ENCODE measurements at regions not wholly inside any gene's neighbourhood (a gene's known extent, or its start where the extent isn't known, plus 50 kb on each side); places are given as distances from the start of the nearest gene placed in this dataset.

- H3K4me3 ChIP-seq, result no peak overlapping the region
- intact Hi-C loops (cut with DNase I; ENCODE audit: low total_unique reads), result no loop called here
- 86 to 100% methylated on average over 1 of the region's 1 CpG for WGBS, 2 donors (ENCODE audit: low coverage in 1 of 2)
- H3K27ac ChIP-seq, result no peak overlapping the region
- no peak for TF ChIP-seq POLR2A (IDR thresholded peaks at IDR 0.05)
- no peak for TF ChIP-seq CTCF (IDR thresholded peaks at IDR 0.05)
- no peak for TF ChIP-seq EP300 (IDR thresholded peaks at IDR 0.05; ENCODE audit: low read depth)
- no peak for TF ChIP-seq POLR2AphosphoS5 (IDR thresholded peaks at IDR 0.05)
- H3K4me1 ChIP-seq, result no peaks in the 10 kb centered on the region
- H3K36me3 ChIP-seq, result no peaks in the 10 kb centered on the region
- DNase-seq, result no peak
- H3K27me3 ChIP-seq, result no peaks in the 10 kb centered on the region
- in situ Hi-C loops (cut with MboI; ENCODE audit: low pct_ligation_motif_present in 1 of 4, low pct_unique_long_range_greater_than_20kb in 1 of 4, low sequenced_read_pairs in 3 of 4), result no loop called here
- no peaks in the 10 kb centered on the region for H3K9me3 ChIP-seq
Measured at GRCh38 chr7:24017519-24017918, 266.5 kb upstream of the NPY start.

DNA sequence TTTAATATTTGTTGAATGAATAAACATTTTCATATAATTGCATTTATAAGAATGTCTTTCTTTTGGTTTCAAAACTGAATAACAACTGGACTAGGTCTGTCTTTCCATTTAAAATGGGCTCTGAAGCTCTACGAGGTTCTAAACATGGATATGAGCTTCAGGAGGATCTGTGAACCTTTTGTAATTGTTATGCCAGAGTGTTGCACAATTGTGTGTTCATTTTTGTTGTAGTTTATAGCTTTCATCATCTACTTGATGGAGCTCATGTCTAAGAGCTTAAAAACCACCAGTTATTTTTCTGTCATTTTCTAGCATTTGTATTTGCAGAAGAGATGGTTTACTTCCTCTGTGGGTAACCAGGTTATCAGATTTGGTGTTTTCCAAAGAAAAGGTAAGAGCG lies 265.7 kb upstream of the NPY start:
- DNase-seq, result no peak
- Histone ChIP-seq H3K27ac (no peak overlapping the region), H3K4me1 (no peaks in the 10 kb centered on the region), H3K36me3 (no peaks in the 10 kb centered on the region), H3K27me3 (no peaks in the 10 kb centered on the region), H3K4me3 (no peak overlapping the region), H3K9me3 (no peaks in the 10 kb centered on the region)
- in situ Hi-C loops (cut with MboI; ENCODE audit: low pct_ligation_motif_present in 1 of 4, low pct_unique_long_range_greater_than_20kb in 1 of 4, low sequenced_read_pairs in 3 of 4), result no loop called here
- 61 to 64% methylated on average over 2 of the region's 2 CpGs for WGBS, 2 donors (ENCODE audit: low coverage in 1 of 2)
- no peak for TF ChIP-seq POLR2AphosphoS5 (IDR thresholded peaks at IDR 0.05)
- no peak for TF ChIP-seq EP300 (IDR thresholded peaks at IDR 0.05; ENCODE audit: low read depth)
- TF ChIP-seq CTCF (IDR thresholded peaks at IDR 0.05), result no peak
- no peak for TF ChIP-seq POLR2A (IDR thresholded peaks at IDR 0.05)
- intact Hi-C loops (cut with DNase I; ENCODE audit: low total_unique reads), result no loop called here

DNA sequence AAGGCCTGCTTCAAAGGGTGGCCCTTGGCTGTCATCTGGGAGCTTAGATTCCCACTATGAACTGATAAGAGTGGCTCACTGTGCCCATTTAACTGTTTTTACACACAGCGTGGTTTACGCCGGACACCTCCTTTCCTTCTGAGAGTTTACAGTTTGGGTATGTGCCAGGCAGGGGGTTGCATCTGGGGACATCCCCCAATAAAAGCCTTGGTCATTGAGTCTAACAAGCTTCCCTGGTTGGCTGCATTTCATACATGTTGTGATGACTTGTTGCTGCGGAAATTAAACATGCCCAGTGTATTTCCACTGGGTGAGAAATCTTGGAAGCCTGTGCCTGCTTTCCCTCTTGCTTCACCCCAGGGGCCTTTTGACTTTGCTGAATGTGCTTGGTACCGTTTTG lies 264.1 kb upstream of the NPY start:
- no peak for DNase-seq
- WGBS, 2 donors (ENCODE audit: low coverage in 1 of 2), result 62 to 90% methylated on average over 1 to 5 of the region's 5 CpGs
- no peaks in the 10 kb centered on the region for H3K27me3 ChIP-seq
- no peaks in the 10 kb centered on the region for H3K4me1 ChIP-seq
- TF ChIP-seq EP300 (IDR thresholded peaks at IDR 0.05; ENCODE audit: low read depth) (no peak), POLR2A (IDR thresholded peaks at IDR 0.05) (no peak), CTCF (IDR thresholded peaks at IDR 0.05) (no peak), POLR2AphosphoS5 (IDR thresholded peaks at IDR 0.05) (no peak)
- no peaks in the 10 kb centered on the region for H3K9me3 ChIP-seq
- H3K36me3 ChIP-seq, result no peaks in the 10 kb centered on the region
- intact Hi-C loops (cut with DNase I; ENCODE audit: low total_unique reads), result no loop called here
- H3K27ac ChIP-seq, result no peak overlapping the region
- in situ Hi-C loops (cut with MboI; ENCODE audit: low pct_ligation_motif_present in 1 of 4, low pct_unique_long_range_greater_than_20kb in 1 of 4, low sequenced_read_pairs in 3 of 4), result no loop called here
- H3K4me3 ChIP-seq, result no peak overlapping the region

DNA sequence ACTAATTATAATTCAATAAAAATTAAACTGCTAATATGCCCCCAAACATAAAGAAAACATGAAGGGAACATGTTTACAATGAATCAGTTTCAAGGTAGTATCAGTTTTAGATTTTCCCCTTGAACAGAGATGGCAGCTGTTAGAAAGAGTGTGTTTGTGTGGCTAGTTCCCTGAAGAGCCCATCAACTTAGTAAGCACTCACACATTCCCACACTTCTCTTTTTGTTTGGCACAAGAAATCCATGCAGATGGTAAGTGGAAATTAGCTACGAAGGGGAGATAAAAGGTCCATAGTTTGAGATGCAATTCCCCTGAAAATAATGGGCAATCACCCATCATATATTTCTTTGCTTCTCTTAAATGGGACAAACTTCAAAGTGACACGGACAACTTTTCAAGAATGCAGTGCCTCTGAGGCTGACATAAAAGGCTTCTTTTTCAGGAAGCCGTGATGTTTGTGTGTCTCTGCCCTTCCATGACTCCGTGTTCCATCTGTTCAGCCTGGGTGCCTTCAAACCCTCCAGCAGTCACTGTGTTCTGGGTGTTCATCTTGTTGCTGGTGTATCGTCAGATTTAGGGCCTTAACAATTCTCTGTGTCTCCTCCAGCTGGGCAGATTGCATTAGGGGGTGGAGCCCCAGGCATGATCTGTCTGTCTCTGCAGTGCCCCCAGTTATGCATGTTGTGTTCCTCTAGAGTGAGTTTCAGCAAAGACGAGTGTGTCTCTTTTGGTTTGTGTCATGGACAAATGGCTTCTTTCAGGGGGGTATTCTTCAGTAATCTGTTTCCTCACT lies 259.5 kb upstream of the NPY start:
- WGBS, 2 donors (ENCODE audit: low coverage in 1 of 2), result 54% methylated on average over 6 of the region's 6 CpGs; no CpG with 5 or more reads in 1 of the 2 donors
- Histone ChIP-seq H3K4me3 (no peak overlapping the region), H3K27ac (no peak overlapping the region), H3K9me3 (no peaks in the 10 kb centered on the region), H3K36me3 (no peaks in the 10 kb centered on the region), H3K4me1 (no peaks in the 10 kb centered on the region), H3K27me3 (no peaks in the 10 kb centered on the region)
- no peak for TF ChIP-seq EP300 (IDR thresholded peaks at IDR 0.05; ENCODE audit: low read depth)
- TF ChIP-seq CTCF (IDR thresholded peaks at IDR 0.05), result no peak
- no peak for TF ChIP-seq POLR2A (IDR thresholded peaks at IDR 0.05)
- intact Hi-C loops (cut with DNase I; ENCODE audit: low total_unique reads), result no loop called here
- DNase-seq, result no peak
- in situ Hi-C loops (cut with MboI; ENCODE audit: low pct_ligation_motif_present in 1 of 4, low pct_unique_long_range_greater_than_20kb in 1 of 4, low sequenced_read_pairs in 3 of 4), result no loop called here

Measured in transverse colon (tissue), 4 donors.